Activated T-helper 1 cell treated with anti-CD3 and anti-CD28 coated beads, Interleukin-2, amount 50 U/mL, for 16 hours (primary cell): ENCODE measurements at regions not wholly inside any gene's neighbourhood (a gene's known extent, or its start where the extent isn't known, plus 50 kb on each side); places are given as distances from the start of the nearest gene placed in this dataset.

Source experiments
- DNase-seq, 2 donors: peaks; one replicate each; pipeline ENCODE4 v3.0.0-alpha.2; 2020; ENCODE audit warnings: low read depth in 1 of 2, low spot score in 1 of 2

GRCh38 chr3:110779581-110779980 is 292.0 kb upstream of the NECTIN3 start:
- DNase-seq: no peak

- DNase-seq: no peak
Observed at GRCh38 chr3:110783541-110783940, 288.1 kb upstream of the NECTIN3 start.

- DNase-seq: no peak
Observed at GRCh38 chr3:110788794-110789193, 282.8 kb upstream of the NECTIN3 start.

GRCh38 chr3:110789315-110789714 is 282.3 kb upstream of the NECTIN3 start:
- no peak for DNase-seq

DNA sequence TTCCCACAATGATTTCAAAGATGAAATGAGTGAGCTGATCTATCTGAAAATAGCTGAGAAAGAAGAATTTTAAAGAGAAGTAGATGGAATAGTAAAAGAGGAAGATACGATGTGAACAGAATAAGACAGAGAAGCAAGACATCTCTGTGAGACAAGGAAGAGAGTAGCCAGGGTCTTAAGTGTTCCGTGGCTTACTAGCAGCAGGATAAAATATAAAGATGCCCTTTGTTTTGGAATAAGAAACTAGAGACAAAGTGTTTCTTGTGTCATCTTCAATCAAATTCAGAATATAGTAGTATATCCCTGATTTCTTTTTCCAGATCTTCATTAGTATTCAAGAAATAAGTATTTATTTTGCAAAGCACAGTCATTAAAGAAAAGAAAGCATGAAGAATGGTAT is 281.0 kb upstream of the NECTIN3 start:
- DNase-seq: no peak

DNA sequence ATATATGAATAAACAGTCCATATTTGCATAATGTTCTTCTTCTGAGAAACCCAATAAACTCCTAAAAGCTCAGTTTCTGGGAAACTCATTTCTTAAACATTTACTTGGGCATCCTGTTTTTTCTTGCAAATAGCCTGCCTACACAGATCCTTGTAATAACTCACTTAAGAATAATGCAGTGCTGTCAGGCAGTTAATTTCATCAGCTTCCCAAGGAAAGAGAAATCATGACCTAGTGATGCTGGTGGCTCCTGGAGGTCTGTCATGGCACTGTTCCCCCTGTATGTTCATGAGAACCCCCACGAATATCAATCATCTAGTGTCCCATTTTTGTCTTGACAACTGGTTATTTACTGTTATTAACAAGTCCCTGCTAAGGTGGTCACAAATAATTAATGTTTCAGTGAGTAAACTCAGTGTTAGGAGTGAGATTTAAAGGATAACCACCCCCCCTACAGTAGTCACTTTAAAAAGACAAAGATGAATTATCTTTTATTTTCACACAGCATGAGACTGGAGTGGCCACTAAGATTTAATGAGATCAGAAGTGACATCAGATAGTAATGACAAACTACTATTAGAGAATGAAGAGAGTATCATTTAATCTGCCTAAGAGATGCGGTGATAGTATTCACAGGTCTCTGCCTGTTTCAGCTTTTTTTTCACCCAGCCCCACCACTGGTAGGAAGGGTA is 279.5 kb upstream of the NECTIN3 start:
- DNase-seq: no peak

- DNase-seq: no peak
Observed at GRCh38 chr3:110793611-110794010, 278.0 kb upstream of the NECTIN3 start.

DNA sequence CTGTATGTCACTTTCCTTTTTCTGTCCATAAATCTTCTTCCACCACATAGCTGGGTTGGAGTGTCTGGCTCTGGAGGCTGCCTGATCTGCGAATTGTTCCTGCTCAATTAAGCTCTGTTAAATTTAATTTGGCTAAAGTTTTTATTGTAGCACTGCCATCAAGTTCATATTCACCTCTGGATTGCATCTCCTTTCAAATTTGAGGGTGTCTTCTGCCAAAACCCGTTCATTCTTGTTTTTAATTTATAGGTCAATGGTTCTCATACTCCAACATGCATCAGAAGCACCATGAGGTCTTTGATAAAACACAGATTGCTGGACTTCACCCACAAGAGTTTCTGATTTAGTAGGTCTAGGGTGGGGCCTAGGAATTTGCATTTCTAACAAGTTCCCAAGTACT is 276.5 kb upstream of the NECTIN3 start:
- DNase-seq: no peak

DNA sequence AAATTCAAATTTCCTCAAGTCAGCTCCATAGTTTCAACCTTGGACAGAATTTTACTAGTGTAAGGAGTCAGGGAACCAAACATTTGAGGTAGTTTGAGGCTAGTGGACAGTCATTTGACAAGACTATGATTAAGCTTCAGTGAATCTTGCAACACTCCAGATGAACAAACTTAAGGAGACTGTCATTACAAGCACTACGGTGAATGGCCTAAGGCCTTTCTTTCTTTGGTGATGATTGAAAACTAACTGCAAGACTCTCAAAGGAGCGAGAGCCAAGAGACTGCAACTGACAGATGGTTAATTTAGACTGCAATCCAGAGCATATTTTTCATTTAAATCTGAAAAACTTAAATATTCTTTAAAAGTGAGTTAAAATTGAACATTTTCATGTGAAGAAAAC is 272.3 kb upstream of the NECTIN3 start:
- DNase-seq: no peak

- no peak for DNase-seq
Observed at GRCh38 chr3:110804856-110805255, 266.8 kb upstream of the NECTIN3 start.

DNA sequence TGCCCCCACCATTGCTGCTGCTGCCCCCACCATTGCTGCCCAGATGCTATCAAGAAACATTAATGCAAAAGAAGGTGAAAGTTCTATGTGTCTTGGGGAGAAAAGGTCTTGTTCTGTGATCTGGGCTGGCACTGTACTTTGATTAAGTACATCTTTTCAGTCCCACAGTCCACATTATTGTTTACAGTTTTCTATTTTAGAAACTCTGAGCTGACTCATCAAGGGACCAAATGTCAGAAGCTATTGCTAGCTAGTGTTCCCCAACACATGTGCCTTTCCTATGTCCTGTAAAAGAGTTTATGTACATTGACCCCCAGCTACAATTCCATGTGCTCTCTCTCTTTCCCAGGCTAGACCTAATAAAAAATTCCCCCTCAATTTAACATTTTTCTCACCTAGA is 264.7 kb upstream of the NECTIN3 start:
- DNase-seq: no peak

DNA sequence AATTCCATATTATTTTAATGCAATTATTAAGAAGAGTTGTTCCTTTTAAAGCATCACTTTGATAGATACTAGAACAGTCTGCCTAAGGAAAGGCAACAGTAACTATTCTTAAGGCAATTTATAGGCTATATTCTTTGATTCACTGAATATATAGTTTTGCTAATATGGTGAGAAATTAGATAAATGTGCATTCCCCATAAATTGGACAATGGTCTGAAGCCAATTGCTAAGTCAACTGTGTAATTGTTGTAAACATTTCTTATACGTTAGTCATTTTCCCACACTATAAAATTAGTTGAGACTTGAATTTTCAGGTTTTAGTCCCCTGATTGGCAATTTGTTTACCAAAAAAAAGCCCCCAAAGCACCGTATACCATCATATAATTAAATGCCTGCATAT is 263.0 kb upstream of the NECTIN3 start:
- DNase-seq: no peak

DNA sequence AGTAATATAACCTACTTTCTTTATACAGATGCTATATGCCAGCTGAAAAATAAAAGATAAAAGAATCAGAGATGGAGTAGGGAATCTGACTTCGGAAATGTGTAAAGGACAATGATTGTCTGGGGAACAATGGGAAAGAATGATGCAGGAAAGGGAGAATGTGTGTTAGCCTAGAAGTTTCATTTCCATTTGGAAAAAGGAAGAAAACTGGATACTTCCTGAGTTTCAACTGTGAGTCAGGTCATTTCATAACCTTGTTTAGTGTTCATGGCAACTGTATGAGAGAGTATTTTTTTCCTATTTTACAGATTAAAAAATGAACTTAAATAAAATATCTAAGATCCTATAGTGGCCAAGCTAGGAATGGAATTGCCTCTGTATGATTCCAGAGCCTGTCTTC is 261.3 kb upstream of the NECTIN3 start:
- no peak for DNase-seq

DNA sequence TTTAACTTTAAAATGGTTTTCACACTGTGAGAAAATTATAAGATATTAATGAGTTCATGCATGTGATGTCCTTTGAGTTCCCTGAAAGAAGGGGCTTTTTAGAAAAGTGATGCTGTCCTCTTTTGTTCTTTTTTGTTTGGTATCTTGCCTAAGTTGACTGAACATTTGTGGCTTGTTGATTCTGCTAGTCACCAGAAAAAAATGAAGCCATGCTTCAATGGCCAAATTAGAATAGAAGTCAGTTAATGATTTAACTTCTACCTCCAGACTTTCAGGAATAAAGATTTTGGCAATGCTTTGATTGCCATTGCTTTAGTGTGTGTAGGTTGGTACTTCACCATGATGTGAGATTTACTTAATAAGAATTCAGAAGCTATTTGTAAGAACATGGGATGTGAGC is 260.6 kb upstream of the NECTIN3 start:
- no peak for DNase-seq

- DNase-seq: no peak
Observed at GRCh38 chr3:110813541-110813940, 258.1 kb upstream of the NECTIN3 start.

DNA sequence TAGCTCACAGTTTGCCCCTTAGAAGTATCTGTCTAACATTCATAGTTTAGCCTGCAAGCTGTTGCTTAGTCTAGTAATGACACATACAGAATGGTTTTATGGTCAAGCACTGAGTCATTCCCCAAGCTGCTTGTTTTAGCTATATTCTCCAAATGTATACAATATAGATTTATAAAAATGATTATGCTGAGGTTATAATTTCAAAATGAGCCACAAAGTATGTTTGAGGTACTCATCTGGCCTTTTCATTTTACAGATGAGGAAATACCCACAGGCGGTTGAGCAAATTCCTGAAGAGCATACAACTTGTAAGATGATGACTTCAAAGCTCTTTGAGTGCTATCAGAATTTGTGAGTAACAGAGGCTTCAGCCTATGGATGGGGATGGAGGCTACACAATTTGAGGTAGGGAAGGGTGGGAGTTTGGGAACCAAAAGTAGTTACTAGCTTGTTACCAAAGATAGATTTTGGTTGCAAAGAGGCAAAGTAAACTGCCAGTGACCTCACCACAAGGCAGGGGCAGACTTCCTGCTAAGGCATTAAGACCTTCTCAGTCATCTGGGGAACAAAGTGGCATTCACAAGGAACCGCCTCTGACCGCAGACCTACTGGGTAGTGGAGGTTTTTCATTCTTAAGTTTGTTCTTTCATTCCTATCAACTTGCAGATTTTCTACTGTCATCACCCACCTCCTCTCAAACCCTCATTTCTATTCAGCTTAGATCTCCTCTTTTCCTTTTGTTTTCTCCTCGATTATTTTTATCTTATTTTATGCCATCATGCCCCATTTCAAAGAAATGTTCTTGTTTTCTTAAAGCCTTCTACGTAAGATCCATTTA is 257.2 kb upstream of the NECTIN3 start:
- no peak for DNase-seq

DNA sequence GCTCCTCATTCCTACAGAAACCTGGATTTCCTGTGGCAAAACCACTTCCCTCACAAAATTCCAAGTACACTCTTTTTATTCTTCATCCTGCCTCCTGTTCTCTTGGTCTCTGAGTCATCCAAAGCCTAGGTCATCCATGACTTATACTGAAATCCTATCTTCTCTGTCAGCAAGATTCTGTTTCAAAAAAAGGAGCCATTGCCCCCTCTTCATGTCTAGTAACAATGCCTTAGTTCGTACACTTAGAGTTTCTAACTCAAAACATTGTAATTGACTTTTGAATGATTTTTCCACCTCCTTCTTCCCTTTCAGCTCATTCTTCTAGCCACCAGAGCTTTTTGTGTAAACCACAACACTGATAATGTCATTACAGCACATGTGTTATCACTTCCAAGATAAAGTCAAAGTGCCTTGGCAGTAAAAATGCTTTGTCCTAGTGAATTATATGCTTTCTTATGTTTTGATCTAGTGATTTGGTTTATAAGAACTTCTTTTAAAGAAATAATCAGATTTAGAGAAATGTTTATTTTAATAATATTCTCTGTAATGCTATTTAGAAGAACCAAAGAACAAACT is 256.5 kb upstream of the NECTIN3 start:
- DNase-seq: no peak

DNA sequence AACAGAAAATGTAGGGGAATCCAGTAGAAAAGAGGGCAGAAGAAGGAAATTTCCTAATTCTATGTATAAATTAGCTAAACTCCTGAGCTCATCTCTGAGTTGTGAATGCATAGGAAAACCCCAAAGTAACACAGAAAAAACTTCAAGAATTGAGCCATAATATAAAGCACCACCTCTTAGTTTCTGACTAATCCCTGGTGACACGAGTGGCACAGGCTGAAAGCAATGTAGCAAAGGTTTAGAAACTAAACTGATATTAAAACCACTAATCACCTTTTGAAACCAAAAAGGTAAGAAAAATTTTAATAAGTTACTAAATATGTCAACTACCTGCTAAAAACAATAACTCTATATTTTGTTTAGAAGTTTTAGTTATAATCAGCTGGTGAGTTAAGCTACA is 255.6 kb upstream of the NECTIN3 start:
- no peak for DNase-seq

GRCh38 chr3:110821586-110821985 is 250.0 kb upstream of the NECTIN3 start:
- DNase-seq: no peak

- no peak for DNase-seq
Observed at GRCh38 chr3:110822971-110823370, 248.6 kb upstream of the NECTIN3 start.

GRCh38 chr3:110846971-110847370 is 224.6 kb upstream of the NECTIN3 start:
- no peak for DNase-seq

DNA sequence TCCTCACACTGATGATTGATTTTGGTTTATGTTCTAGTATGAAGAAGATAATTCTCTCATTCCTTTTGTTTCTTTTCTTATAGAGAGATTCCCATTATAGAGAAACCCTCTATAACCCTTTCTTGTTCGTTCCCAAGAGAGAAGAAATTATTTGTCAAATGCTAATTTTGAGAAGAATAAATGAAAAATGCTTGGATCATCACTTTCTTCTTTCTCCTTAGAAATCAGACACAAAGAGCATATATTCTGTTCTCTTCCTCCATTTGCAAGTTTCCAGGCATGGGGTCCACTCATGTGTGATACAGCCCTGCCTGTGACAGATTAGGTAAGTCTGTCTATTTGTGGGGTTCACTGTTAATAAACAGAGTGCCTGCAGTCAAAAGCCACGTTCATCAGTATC is 222.6 kb upstream of the NECTIN3 start:
- no peak for DNase-seq
